ENCODE measurements at regions not wholly inside any gene's neighbourhood (a gene's known extent, or its start where the extent isn't known, plus 50 kb on each side); places are given as distances from the start of the nearest gene placed in this dataset.

GRCh38 chr18:67080601-67081000, 435.9 kb downstream of the DSEL start:
- ATAC-seq (no peak), DNase-seq (no peak)
- Histone ChIP-seq H3K4me1 (no peaks in the 10 kb centered on the region), H3K27ac (no peak overlapping the region), H3K4me3 (no peak overlapping the region), H3K9me3 (no peaks in the 10 kb centered on the region), H3K36me3 (no peaks in the 10 kb centered on the region), H3K27me3 (no peaks in the 10 kb centered on the region)
- intact Hi-C loops (cut with DNase I) = no loop called here
- 65 to 70% methylated on average over 5 of the region's 5 CpGs for WGBS, 2 donors
- TF ChIP-seq, protein P1, sequence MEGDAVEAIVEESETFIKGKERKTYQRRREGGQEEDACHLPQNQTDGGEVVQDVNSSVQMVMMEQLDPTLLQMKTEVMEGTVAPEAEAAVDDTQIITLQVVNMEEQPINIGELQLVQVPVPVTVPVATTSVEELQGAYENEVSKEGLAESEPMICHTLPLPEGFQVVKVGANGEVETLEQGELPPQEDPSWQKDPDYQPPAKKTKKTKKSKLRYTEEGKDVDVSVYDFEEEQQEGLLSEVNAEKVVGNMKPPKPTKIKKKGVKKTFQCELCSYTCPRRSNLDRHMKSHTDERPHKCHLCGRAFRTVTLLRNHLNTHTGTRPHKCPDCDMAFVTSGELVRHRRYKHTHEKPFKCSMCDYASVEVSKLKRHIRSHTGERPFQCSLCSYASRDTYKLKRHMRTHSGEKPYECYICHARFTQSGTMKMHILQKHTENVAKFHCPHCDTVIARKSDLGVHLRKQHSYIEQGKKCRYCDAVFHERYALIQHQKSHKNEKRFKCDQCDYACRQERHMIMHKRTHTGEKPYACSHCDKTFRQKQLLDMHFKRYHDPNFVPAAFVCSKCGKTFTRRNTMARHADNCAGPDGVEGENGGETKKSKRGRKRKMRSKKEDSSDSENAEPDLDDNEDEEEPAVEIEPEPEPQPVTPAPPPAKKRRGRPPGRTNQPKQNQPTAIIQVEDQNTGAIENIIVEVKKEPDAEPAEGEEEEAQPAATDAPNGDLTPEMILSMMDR (IDR thresholded peaks at IDR 0.05) = no peak

GRCh38 chr18:67074309-67074708, 442.2 kb downstream of the DSEL start:
- intact Hi-C loops (cut with DNase I) = no loop called here
- no peaks in the 10 kb centered on the region for H3K4me1 ChIP-seq
- no peak overlapping the region for H3K4me3 ChIP-seq
- no peak overlapping the region for H3K27ac ChIP-seq
- ATAC-seq = no peak
- TF ChIP-seq, protein P1 (IDR thresholded peaks at IDR 0.05) = no peak
- H3K36me3 ChIP-seq = no peaks in the 10 kb centered on the region
- no peaks in the 10 kb centered on the region for H3K9me3 ChIP-seq
- WGBS, 2 donors = 39 to 52% methylated on average over 4 of the region's 4 CpGs
- DNase-seq = no peak
- H3K27me3 ChIP-seq = no peaks in the 10 kb centered on the region

DNA sequence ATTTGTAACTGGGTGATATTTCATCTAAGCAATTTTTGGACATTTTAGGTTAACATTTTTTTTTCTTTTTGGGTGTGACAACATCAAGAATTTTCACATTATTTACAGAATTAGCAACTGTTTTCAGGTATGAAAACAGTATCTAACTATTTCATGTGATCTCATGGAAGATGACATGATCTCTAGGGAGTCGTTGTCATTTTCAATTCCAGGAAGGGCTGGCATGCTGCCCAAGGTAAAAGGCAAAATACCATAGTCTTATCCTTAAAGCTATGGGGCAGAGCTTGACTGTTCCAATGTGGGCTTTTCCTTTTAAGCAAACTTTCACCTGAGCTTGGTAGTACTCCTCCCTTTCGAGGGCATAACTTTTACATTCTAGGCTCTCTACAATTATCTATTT, 443.7 kb downstream of the DSEL start:
- TF ChIP-seq, protein P1 (IDR thresholded peaks at IDR 0.05) = no peak
- Histone ChIP-seq H3K9me3 (no peaks in the 10 kb centered on the region), H3K27me3 (no peaks in the 10 kb centered on the region), H3K4me1 (no peaks in the 10 kb centered on the region), H3K36me3 (no peaks in the 10 kb centered on the region), H3K27ac (no peak overlapping the region), H3K4me3 (no peak overlapping the region)
- ATAC-seq (no peak), DNase-seq (no peak)
- intact Hi-C loops (cut with DNase I) = no loop called here
- 39 to 40% methylated on average over 2 of the region's 2 CpGs for WGBS, 2 donors

DNA sequence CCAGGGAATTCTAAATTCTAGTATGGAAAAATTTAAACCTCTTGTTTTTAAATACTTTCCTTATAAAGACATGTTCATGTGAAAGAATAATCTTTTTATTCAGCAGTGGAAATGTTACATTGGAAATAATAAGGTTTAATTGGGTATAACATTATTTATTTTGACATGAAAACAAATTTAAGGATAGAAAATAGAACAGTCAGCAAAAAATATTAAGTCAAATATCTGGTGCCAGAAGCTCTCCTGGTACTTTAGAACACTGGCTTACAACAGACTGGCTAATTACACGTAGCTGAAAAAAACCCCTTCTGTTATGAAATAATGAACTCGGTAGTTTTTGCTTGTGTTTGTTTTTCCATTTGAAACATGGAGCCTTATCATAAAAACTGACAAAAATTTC, 447.9 kb downstream of the DSEL start:
- no peak for DNase-seq
- no peaks in the 10 kb centered on the region for H3K36me3 ChIP-seq
- TF ChIP-seq, protein P1 (IDR thresholded peaks at IDR 0.05) = no peak
- peaks cover 0 to 6% (median 0%) of the 10 kb centered on the region in 11 donors for H3K9me3 ChIP-seq
- H3K27ac ChIP-seq = no peak overlapping the region
- no peaks in the 10 kb centered on the region for H3K27me3 ChIP-seq
- WGBS, 2 donors = 60 to 66% methylated on average over 2 of the region's 2 CpGs
- intact Hi-C loops (cut with DNase I) = no loop called here
- no peaks in the 10 kb centered on the region for H3K4me1 ChIP-seq
- H3K4me3 ChIP-seq = no peak overlapping the region
- no peak for ATAC-seq

DNA sequence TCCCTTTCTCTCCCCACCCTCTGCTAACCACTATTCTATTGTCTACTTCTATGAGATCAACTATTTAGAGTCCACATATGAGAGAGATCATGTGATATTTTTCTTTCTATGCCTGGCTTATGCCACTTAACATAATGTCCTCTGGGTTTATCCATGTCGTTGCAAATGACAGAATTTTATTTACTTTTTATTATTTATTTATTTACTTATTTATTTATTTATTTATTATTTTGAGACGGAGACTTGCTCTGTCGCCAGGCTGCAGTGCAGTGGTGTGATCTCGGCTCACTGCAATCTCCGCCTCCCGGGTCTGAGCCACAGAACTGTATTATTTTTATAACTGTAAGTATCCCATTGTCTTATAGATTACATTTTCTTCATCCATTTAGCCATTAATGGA, 443.4 kb upstream of the CDH19 start:
- no peak for ATAC-seq
- no peak for DNase-seq
- TF ChIP-seq, protein P1 (IDR thresholded peaks at IDR 0.05) = no peak
- WGBS, 2 donors = 78 to 95% methylated on average over 6 of the region's 6 CpGs
- H3K4me1 ChIP-seq = no peaks in the 10 kb centered on the region
- H3K9me3 ChIP-seq = peaks cover 0 to 10% (median 0%) of the 10 kb centered on the region in 11 donors
- no peaks in the 10 kb centered on the region for H3K36me3 ChIP-seq
- H3K27me3 ChIP-seq = no peaks in the 10 kb centered on the region
- H3K4me3 ChIP-seq = no peak overlapping the region
- H3K27ac ChIP-seq = no peak overlapping the region
- intact Hi-C loops (cut with DNase I) = no loop called here

All from heart right ventricle (tissue), 16 donors.